Activated CD8-positive, alpha-beta memory T cell treated with anti-CD3 and anti-CD28 coated beads, Interleukin-2, amount 50 U/mL, for 1 hour (primary cell): ENCODE measurements at regions not wholly inside any gene's neighbourhood (a gene's known extent, or its start where the extent isn't known, plus 50 kb on each side); places are given as distances from the start of the nearest gene placed in this dataset.
"Not testable (repeated sequence)": the region's sequence is repeated elsewhere in the genome, so short reads cannot be mapped to it uniquely, and the experiment has no call there.

Source experiments
- DNase-seq: peaks from one replicate; pipeline ENCODE4 v3.0.0-alpha.2; 2020; ENCODE audit errors: extremely low read depth

DNA sequence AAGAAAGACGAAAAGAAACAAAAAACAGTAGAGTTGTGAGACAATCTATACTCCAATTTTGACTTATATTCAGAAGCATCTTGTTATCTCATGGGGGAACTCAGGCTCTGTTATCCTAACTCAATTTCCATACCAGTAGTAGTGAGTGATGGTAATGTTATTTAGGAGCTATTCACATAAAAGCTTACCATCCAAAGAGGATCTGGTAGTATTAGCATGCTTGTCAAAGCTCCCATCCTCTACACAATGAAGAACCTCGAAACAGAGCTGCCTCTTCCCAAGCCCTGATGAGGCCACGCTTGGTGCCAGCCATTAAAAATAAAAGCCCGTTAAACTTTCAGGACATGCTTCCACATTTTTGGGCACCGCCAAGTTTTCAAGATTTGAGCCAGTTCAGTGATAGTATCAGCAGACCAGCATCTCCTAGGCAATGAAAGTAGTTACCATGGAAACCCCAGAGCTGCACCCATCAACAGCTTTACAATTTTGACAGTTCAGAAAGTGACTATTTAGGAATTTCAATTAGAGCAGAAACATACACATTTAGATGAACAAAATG lies 173.3 kb downstream of the CD83 start:
- DNase-seq: no peak

DNA sequence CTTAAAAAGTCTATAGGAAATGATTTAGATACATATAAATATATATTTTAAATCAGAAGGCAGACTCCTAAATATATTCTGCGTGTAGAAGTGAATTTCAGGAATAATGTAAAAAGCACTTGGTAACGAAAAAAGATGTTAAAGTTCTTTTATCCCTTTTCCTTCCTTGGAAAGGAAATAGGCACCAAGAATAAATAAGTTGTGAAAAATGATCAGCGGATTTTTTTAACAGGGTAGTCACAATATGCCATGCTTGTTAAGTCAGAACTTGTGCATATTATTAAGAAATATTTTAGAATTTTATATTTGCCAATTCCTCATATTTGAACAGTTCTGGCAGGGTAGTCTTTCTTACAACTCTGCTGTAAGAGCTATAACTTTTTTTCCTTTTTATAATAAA lies 173.8 kb downstream of the CD83 start:
- no peak for DNase-seq

- no peak for DNase-seq
Measured at GRCh38 chr6:14292119-14292518, 174.5 kb downstream of the CD83 start.

- DNase-seq: no peak
Measured at GRCh38 chr6:14294270-14294951, 176.8 kb downstream of the CD83 start.

- not testable (repeated sequence) for DNase-seq
Measured at GRCh38 chr6:14296698-14297097, 179.1 kb downstream of the CD83 start.

GRCh38 chr6:14297118-14297517 lies 179.5 kb downstream of the CD83 start:
- DNase-seq: not testable (repeated sequence)

GRCh38 chr6:14300189-14300588 lies 182.6 kb downstream of the CD83 start:
- not testable (repeated sequence) for DNase-seq

DNA sequence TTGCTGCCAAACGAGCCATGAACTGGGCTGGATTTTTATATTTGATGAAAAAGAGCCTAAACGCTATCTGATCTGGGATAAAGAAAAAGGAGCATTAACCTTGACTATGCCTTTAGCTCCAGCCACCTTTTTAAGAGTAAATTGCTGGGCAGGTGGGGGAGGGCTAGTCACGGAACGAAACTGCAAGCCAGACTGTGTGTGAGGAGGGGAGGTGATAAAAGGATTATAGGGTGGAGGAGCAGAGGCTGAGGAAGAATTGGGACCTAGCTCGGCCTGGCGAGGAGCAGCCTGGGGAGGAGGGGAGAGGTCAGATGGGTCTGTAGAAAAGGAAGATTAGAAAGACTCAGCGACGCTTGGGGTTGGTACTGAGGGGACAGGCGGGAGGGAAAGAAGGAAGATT lies 183.1 kb downstream of the CD83 start:
- DNase-seq: not testable (repeated sequence)

GRCh38 chr6:14301477-14301876 lies 183.9 kb downstream of the CD83 start:
- DNase-seq: not testable (repeated sequence)

GRCh38 chr6:14305131-14305530 lies 187.6 kb downstream of the CD83 start:
- DNase-seq: no peak

DNA sequence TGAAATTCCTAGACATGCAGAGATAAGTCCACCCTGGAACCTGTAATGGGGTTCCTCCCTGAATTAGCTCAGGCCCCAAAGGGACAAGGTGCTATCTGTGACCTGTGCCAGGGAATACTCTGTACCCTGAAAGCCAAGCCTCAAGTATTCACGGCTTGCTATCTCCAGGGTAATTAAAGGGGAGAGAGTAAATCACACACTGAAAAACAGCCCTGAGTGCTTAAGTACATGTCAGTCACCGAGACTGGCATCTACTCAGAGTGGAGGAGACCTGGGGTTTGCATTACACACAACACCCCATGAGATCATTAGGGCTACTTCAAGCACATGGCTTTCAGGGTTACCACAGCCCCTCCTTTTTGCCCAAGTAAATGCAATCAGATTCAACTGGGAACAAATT lies 188.1 kb downstream of the CD83 start:
- no peak for DNase-seq

- DNase-seq: no peak
Measured at GRCh38 chr6:14306151-14306906, 188.8 kb downstream of the CD83 start.

- DNase-seq: no peak
Measured at GRCh38 chr6:14309516-14309915, 191.9 kb downstream of the CD83 start.

- DNase-seq: no peak
Measured at GRCh38 chr6:14309951-14310445, 192.4 kb downstream of the CD83 start.

- no peak for DNase-seq
Measured at GRCh38 chr6:14310960-14311359, 193.4 kb downstream of the CD83 start.

- DNase-seq: no peak
Measured at GRCh38 chr6:14312587-14312986, 195.0 kb downstream of the CD83 start.

GRCh38 chr6:14313248-14313647 lies 195.7 kb downstream of the CD83 start:
- DNase-seq: no peak

DNA sequence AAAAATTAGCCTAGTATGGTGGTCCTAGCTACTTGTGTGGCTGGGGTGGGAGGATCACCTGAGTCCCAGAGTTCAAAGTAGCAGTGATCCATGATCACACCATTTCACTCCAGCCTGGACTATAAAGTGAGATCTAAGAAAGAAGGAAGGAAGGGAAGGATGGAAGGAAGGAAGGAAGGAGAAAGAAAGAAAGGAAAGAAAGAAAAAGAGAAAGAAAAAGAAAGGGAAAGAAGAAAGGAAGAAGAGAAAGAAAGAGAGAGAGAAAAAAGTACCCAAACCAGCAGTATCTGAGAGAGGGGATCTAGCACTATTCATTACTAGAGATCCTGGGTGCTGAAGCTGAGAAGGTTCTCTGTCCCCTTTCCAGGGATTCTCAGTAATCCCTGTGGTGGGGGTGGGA lies 197.8 kb downstream of the CD83 start:
- no peak for DNase-seq

DNA sequence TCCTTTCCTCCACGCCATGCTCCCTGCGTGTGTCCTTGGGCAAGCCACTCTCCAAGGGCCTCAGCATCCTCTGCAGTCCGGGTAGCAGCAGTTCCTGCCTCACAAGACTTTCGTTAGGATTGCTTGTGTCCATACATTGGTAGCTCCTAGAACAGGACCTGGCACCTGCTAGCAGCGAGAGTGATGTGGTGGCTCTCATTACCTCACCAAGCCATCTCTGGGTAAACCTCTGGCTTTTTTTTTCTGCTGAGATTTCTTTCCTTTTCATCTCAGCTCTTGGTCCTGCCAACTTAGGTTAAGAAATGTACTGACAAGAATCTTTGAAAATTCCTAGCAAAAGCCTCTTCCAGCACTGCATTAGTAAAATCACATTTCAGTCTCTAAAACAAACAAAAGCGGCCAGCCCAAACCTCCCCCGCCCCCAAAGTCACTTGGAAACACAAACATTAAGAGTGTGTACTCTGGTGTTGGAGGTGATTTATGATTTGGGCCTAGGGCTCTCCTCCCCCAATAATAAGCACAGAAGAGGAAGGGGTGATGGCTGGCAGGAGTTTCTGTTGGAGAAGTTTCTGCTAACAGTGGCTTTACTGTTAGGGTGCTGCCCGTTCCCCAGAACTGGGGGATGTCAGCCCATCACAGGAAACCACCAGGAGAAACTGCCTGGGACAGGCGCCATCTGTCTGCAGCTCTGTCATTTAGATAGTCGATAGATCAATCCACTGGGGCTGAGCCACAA lies 199.2 kb downstream of the CD83 start:
- no peak for DNase-seq

DNA sequence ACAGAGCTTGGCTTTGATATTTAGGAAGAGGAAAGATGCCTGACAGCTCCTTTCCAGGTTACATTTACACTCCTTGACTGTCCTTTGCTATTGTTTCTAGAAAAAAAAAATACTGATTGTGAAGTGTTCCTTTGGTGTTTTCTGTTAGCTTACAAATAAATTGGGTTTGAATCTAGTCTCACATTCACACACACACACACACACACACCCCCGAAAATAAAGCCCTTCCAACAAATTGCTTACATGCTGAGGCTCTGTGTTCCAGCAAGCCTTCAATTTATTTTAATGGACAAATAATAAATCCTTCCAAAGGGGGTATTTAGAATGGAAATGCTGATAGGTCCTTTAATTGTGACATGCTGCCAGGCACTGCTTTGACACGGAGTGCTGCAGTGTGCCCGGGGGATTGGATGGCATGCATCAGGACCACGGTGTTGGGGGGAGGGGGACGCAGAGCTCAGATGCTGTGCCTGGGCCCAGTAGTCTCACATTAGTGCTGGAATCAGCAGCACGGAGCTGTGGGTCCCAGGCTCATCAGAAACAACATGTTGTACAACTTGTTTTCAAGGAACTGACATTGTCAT lies 199.9 kb downstream of the CD83 start:
- no peak for DNase-seq

- no peak for DNase-seq
Measured at GRCh38 chr6:14320332-14320731, 202.8 kb downstream of the CD83 start.
